ENCODE measurements at regions not wholly inside any gene's neighbourhood (a gene's known extent, or its start where the extent isn't known, plus 50 kb on each side); places are given as distances from the start of the nearest gene placed in this dataset.

- Histone ChIP-seq H3K27me3 (ENCODE audit: control insufficient read depth, insufficient read depth, low read length) (no peaks in the 10 kb centered on the region), H3K36me3 (ENCODE audit: control insufficient read depth, insufficient read depth, low read length) (no peaks in the 10 kb centered on the region), H3K4me3 (ENCODE audit: low read length) (no peak overlapping the region), H3K9ac (ENCODE audit: low read length) (no peak overlapping the region), H3K4me1 (ENCODE audit: control insufficient read depth, insufficient read depth, low read length) (no peaks in the 10 kb centered on the region), H3K9me3 (ENCODE audit: control insufficient read depth, low read length) (no peaks in the 10 kb centered on the region)
These were observed 252.2 kb upstream of the DYNLRB2 start for GRCh38 chr16:80288616-80289015.

DNA sequence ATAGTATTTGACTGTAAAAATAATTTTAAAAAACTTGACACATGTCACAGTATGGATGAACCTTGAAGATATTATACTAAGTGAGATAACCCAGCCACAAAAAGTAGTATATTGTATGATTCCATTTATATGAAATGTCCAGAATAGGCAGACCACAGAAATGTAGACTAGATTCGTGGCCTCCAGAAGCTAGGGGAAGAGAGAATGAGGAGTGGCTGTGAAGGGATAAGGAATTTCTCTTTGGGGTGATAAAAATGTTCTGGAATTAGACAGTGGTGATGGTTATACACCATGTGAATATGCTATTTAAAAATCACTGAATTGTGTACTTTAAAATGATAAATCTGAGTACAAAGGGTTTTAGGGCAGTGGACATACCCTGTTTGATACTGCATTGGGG, 253.1 kb upstream of the DYNLRB2 start:
- no peaks in the 10 kb centered on the region for H3K36me3 ChIP-seq (ENCODE audit: control insufficient read depth, insufficient read depth, low read length)
- no peaks in the 10 kb centered on the region for H3K9me3 ChIP-seq (ENCODE audit: control insufficient read depth, low read length)
- H3K9ac ChIP-seq (ENCODE audit: low read length) = no peak overlapping the region
- H3K27me3 ChIP-seq (ENCODE audit: control insufficient read depth, insufficient read depth, low read length) = no peaks in the 10 kb centered on the region
- no peaks in the 10 kb centered on the region for H3K4me1 ChIP-seq (ENCODE audit: control insufficient read depth, insufficient read depth, low read length)
- H3K4me3 ChIP-seq (ENCODE audit: low read length) = no peak overlapping the region

DNA sequence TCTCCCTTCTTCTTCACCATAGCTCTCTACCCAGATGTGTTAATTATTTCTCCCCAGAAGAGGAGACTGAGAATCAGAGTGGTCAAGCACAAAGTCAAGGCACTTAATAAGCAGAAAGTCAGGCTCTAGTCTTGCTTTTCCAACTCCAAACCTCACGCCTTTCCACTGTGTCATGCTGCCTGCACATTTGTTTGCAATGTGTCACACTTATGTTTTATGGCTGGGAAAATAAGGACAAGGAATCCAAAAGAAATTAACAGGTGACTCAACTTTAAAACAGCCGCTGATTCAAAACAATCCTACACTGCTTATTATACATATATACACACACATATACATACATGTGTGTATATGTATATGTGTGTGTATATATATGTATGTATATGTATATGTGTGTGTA, 255.7 kb upstream of the DYNLRB2 start:
- no peak overlapping the region for H3K9ac ChIP-seq (ENCODE audit: low read length)
- H3K4me3 ChIP-seq (ENCODE audit: low read length) = no peak overlapping the region
- H3K27me3 ChIP-seq (ENCODE audit: control insufficient read depth, insufficient read depth, low read length) = no peaks in the 10 kb centered on the region
- H3K9me3 ChIP-seq (ENCODE audit: control insufficient read depth, low read length) = no peaks in the 10 kb centered on the region
- no peaks in the 10 kb centered on the region for H3K4me1 ChIP-seq (ENCODE audit: control insufficient read depth, insufficient read depth, low read length)
- H3K36me3 ChIP-seq (ENCODE audit: control insufficient read depth, insufficient read depth, low read length) = no peaks in the 10 kb centered on the region

- Histone ChIP-seq H3K4me1 (ENCODE audit: control insufficient read depth, insufficient read depth, low read length) (no peaks in the 10 kb centered on the region), H3K27me3 (ENCODE audit: control insufficient read depth, insufficient read depth, low read length) (no peaks in the 10 kb centered on the region), H3K9ac (ENCODE audit: low read length) (no peak overlapping the region), H3K9me3 (ENCODE audit: control insufficient read depth, low read length) (no peaks in the 10 kb centered on the region), H3K36me3 (ENCODE audit: control insufficient read depth, insufficient read depth, low read length) (no peaks in the 10 kb centered on the region), H3K4me3 (ENCODE audit: low read length) (no peak overlapping the region)
These were observed 257.1 kb upstream of the DYNLRB2 start for GRCh38 chr16:80283466-80284392.

DNA sequence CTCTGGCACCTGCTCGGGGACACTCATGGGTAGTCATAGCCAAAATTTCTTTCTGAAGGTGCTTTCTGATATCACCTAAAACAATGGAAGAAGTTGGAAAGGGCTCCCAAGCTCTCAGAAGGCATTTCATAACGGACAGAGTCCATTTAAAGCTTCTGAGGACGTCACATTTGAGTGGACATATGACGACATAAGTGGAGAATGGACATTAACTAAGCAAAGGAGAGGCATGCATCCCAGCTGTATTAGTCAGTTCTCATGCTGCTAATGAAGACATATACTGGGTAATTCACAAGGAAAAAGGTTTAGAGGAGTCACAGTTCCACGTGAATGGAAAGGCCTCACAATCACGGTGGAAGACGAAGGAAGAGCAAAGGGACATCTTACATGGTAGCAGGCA, 260.2 kb upstream of the DYNLRB2 start:
- Histone ChIP-seq H3K4me1 (ENCODE audit: control insufficient read depth, insufficient read depth, low read length) (no peaks in the 10 kb centered on the region), H3K27me3 (ENCODE audit: control insufficient read depth, insufficient read depth, low read length) (no peaks in the 10 kb centered on the region), H3K4me3 (ENCODE audit: low read length) (no peak overlapping the region), H3K9ac (ENCODE audit: low read length) (no peak overlapping the region), H3K36me3 (ENCODE audit: control insufficient read depth, insufficient read depth, low read length) (no peaks in the 10 kb centered on the region), H3K9me3 (ENCODE audit: control insufficient read depth, low read length) (no peaks in the 10 kb centered on the region)

DNA sequence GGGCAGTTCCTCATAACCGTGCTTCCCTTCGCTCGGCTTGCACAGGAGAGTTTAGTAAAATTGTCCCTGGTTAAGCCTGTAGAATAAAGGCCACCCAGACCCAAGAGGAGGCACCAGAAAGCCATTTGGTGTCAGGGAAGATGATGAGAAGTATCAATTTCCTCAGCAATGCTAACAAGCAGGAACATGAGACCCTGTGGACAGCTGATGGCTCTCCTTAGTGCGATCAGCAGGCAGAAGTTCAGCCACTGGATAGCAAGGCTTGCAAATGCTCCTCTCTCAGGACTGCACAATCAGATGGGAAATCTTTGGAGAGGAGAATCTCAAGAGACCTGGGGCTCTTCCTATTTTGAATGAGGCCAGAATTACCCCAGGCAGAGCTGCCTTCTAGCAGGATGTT, 261.1 kb upstream of the DYNLRB2 start:
- H3K9me3 ChIP-seq (ENCODE audit: control insufficient read depth, low read length) = no peaks in the 10 kb centered on the region
- no peaks in the 10 kb centered on the region for H3K27me3 ChIP-seq (ENCODE audit: control insufficient read depth, insufficient read depth, low read length)
- no peaks in the 10 kb centered on the region for H3K36me3 ChIP-seq (ENCODE audit: control insufficient read depth, insufficient read depth, low read length)
- H3K9ac ChIP-seq (ENCODE audit: low read length) = no peak overlapping the region
- H3K4me1 ChIP-seq (ENCODE audit: control insufficient read depth, insufficient read depth, low read length) = no peaks in the 10 kb centered on the region
- no peak overlapping the region for H3K4me3 ChIP-seq (ENCODE audit: low read length)

- H3K4me1 ChIP-seq (ENCODE audit: control insufficient read depth, insufficient read depth, low read length) = no peaks in the 10 kb centered on the region
- no peaks in the 10 kb centered on the region for H3K27me3 ChIP-seq (ENCODE audit: control insufficient read depth, insufficient read depth, low read length)
- H3K9ac ChIP-seq (ENCODE audit: low read length) = no peak overlapping the region
- H3K36me3 ChIP-seq (ENCODE audit: control insufficient read depth, insufficient read depth, low read length) = no peaks in the 10 kb centered on the region
- no peaks in the 10 kb centered on the region for H3K9me3 ChIP-seq (ENCODE audit: control insufficient read depth, low read length)
- H3K4me3 ChIP-seq (ENCODE audit: low read length) = no peak overlapping the region
These were observed 263.6 kb upstream of the DYNLRB2 start for GRCh38 chr16:80277182-80277581.

- no peaks in the 10 kb centered on the region for H3K27me3 ChIP-seq (ENCODE audit: control insufficient read depth, insufficient read depth, low read length)
- no peak overlapping the region for H3K9ac ChIP-seq (ENCODE audit: low read length)
- no peak overlapping the region for H3K4me3 ChIP-seq (ENCODE audit: low read length)
- no peaks in the 10 kb centered on the region for H3K4me1 ChIP-seq (ENCODE audit: control insufficient read depth, insufficient read depth, low read length)
- H3K9me3 ChIP-seq (ENCODE audit: control insufficient read depth, low read length) = no peaks in the 10 kb centered on the region
- H3K36me3 ChIP-seq (ENCODE audit: control insufficient read depth, insufficient read depth, low read length) = no peaks in the 10 kb centered on the region
These were observed 266.1 kb upstream of the DYNLRB2 start for GRCh38 chr16:80274576-80275191.

DNA sequence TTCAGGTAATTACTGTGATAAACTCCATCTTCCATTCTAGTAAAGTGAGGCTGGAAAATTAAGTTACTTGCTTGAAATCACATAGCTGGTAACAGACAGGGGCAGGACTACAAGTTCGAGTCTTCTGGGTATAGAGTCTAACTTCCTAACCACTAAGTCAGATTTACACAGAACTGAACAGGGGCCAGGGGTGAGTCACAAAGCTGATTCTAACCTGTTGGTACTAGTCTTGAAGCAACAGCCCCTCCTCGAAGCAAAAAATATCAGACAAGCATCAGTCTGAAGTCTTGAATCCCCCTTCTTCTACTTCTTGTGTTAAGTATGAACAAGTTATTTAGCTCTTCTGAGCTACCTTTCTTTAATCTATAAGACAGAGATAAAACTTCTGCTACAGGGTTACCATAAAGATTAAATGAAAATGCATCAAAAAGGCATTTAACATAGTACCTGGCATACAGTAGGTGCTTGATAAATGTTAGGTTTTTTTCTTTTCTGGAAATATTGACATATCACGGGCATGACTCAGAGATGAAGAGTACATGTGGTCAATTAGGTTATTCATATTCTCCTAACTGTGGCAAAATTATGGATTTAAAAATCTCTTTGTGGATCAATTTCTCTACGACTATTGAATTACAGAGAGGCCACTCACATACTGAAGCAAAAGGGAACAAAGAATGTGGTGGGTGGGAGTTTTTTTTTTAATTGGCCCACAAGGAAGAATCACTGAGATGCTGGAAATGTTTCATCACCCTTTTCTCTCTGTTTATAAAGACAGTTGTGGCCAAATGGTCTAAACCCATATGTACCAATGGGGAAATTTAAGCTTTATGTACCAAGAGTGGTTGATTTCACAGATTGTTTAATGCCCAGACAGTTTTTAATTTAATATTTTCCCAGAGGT, 266.9 kb upstream of the DYNLRB2 start:
- no peaks in the 10 kb centered on the region for H3K36me3 ChIP-seq (ENCODE audit: control insufficient read depth, insufficient read depth, low read length)
- H3K9ac ChIP-seq (ENCODE audit: low read length) = no peak overlapping the region
- H3K27me3 ChIP-seq (ENCODE audit: control insufficient read depth, insufficient read depth, low read length) = no peaks in the 10 kb centered on the region
- no peaks in the 10 kb centered on the region for H3K9me3 ChIP-seq (ENCODE audit: control insufficient read depth, low read length)
- H3K4me3 ChIP-seq (ENCODE audit: low read length) = no peak overlapping the region
- no peaks in the 10 kb centered on the region for H3K4me1 ChIP-seq (ENCODE audit: control insufficient read depth, insufficient read depth, low read length)

GRCh38 chr16:80265624-80266306, 275.0 kb upstream of the DYNLRB2 start:
- no peaks in the 10 kb centered on the region for H3K9me3 ChIP-seq (ENCODE audit: control insufficient read depth, low read length)
- no peaks in the 10 kb centered on the region for H3K36me3 ChIP-seq (ENCODE audit: control insufficient read depth, insufficient read depth, low read length)
- no peak overlapping the region for H3K4me3 ChIP-seq (ENCODE audit: low read length)
- no peaks in the 10 kb centered on the region for H3K27me3 ChIP-seq (ENCODE audit: control insufficient read depth, insufficient read depth, low read length)
- no peak overlapping the region for H3K9ac ChIP-seq (ENCODE audit: low read length)
- peaks cover 22% of the 10 kb centered on the region for H3K4me1 ChIP-seq (ENCODE audit: control insufficient read depth, insufficient read depth, low read length)

DNA sequence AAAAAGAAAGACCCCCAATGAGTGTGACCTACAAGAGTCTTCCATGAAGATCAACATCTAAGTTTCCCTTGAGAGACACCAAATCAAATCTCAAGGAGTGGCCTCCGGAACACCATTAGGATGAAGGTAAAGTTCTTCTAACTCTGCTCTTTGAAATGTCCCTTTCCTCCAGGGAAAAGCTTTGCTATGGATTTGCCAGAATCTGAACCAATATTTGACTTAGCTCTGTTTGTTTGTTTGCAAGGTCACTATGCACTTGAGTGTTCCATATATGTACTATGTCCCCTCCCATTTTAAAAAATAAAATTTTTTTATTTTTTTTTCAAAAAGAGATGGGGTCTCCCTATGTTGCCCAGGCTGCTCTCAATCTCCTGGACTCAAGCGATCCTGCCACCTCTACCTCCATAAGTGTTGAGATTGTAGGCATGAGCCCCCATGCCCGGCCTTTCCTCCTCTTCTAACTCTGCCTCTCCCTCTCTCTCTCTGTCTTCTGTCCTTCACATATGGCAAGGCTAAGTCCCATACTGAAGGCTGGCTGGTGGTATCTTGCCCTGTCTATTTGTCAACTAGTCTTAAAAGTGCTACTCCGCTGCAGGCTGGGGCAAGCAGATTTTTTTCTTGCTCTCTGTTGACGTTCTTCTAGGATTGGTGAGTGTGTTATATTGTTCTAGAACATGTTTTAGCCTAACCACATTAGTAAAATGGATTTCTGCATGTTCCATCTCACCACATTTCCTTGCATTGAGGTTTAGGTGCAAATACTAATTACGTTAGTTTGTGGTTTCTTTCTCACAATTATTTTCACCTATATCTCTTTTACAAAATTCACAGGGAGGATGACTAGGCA, 276.7 kb upstream of the DYNLRB2 start:
- H3K9ac ChIP-seq (ENCODE audit: low read length) = no peak overlapping the region
- no peaks in the 10 kb centered on the region for H3K36me3 ChIP-seq (ENCODE audit: control insufficient read depth, insufficient read depth, low read length)

More for the DNA sequence above, 276.7 kb upstream of the DYNLRB2 start:
- Histone ChIP-seq H3K4me3 (ENCODE audit: low read length) (no peak overlapping the region), H3K27me3 (ENCODE audit: control insufficient read depth, insufficient read depth, low read length) (no peaks in the 10 kb centered on the region), H3K9me3 (ENCODE audit: control insufficient read depth, low read length) (no peaks in the 10 kb centered on the region), H3K4me1 (ENCODE audit: control insufficient read depth, insufficient read depth, low read length) (peaks cover 25% of the 10 kb centered on the region)

All from mucosa of stomach (tissue), 1 donor.